Omental fat pad (tissue), 3 donors: ENCODE measurements at regions not wholly inside any gene's neighbourhood (a gene's known extent, or its start where the extent isn't known, plus 50 kb on each side); places are given as distances from the start of the nearest gene placed in this dataset.
A peak's percentile ranks its signal among the peaks of the same experiment; 100 is the strongest.
"Not testable (repeated sequence)": the region's sequence is repeated elsewhere in the genome, so short reads cannot be mapped to it uniquely, and the experiment has no call there.

ENCODE experiments used
- ATAC-seq: fragments of 150-250 bp; one replicate; pipeline ENCODE4 v1.9.1; 2016; ENCODE audit warnings: mild to moderate bottlenecking, moderate library complexity; ENCODE audit not compliant: low FRiP score
- DNase-seq: peaks from one replicate; pipeline ENCODE4 v3.0.0-alpha.2; 2019; ENCODE audit warnings: low spot score
- CTCF ChIP-seq, 3 donors: fragments of 450-650 bp; IDR thresholded peaks; one replicate each; pipeline ENCODE4 v1.5.1; 2016 to 2017; ENCODE audit warnings: antibody characterized with exemption in 3 of 3, mild to moderate bottlenecking in 3 of 3, moderate library complexity in 2 of 3

DNA sequence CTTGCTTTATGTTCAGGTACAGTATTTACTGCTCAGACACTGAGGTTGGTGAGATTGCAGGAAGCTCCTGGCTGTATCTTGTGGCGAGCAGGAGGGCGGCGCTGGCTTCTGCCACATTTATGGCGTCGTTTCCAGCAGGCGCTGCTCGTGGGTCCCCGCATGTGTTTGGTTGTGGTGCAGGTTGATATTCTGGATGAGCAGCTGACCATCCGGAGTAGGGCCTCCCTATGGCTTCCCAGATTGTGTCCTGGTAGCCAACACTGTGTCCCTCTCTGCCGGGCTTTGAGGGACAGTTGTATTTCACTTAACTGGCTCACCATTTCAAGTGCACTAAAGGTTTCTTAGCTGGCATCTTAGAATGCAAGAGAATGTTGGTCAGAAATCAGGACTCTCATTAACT is 386.5 kb upstream of the TPM1 start:
- DNase-seq: no peak
- no peak for TF ChIP-seq CTCF (IDR thresholded peaks at IDR 0.05)
- no peak for ATAC-seq

GRCh38 chr15:62657501-62657900 is 385.0 kb upstream of the TPM1 start:
- DNase-seq, ATAC-seq: not testable (repeated sequence)

DNA sequence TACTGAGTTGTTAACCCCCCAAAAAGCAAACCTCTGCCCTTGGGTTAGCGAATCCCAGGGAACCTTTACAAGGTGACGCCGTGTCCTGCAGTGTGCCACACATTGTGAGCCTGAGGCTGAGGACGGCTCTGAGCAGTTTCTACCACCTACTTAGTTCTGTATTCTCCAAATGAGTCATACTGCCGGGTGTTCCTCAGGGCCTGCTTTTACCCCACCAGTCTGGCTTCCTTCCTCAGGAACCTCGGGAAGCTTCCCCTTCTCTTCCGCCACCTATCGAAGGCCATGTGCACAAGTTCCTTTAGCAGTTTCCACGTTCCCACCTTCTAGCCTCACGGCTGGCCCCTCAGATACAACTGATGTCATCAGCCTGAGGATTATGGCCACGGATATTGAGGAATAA is 384.0 kb upstream of the TPM1 start:
- ATAC-seq (peak; percentile 32), DNase-seq (no peak)
- no peak for TF ChIP-seq CTCF (IDR thresholded peaks at IDR 0.05)

- DNase-seq (no peak), ATAC-seq (no peak)
- no peak for TF ChIP-seq CTCF (IDR thresholded peaks at IDR 0.05)
Measured at GRCh38 chr15:62663547-62663946, 379.0 kb upstream of the TPM1 start.

DNA sequence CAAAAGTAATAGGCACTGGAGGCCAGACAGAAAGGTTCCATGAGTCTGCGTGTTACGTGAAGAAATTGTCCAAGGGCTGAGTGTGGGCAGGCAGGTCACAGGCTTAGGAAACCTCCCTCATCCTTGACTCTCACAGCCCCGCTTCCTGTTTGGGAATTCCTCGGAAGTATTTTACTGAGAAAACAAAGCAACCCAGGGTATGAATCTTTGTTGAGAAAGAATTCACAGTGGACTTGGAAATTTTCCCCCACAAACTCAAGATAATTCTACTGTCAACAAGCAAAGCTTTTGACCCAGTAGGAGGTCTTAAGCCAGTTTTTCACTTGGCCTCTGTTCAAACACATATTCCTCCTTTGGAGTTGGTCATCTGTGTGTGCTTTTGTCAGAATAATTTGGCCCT is 377.1 kb upstream of the TPM1 start:
- no peak for DNase-seq
- no peak for ATAC-seq
- no peak for TF ChIP-seq CTCF (IDR thresholded peaks at IDR 0.05)

DNA sequence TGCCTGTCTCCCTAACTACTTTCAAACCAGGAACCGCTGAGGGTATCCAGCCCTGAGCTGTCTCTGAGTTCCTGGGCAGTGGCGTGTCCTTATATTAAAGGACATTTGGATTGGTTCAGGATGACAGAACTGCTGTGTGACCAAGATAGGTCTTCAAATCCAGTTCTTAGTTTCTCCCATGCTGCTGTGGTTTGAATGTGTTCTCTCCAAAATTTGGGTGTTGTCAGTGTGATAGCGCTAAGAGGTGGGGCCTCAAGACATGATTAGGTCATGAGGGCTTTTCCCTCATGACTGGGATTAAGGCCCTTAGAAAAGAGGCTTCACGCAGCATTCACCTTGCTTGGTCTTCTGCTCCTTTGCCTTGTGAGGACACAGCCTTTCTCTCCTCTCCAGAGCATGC is 376.5 kb upstream of the TPM1 start:
- ATAC-seq (no peak), DNase-seq (no peak)
- TF ChIP-seq CTCF (IDR thresholded peaks at IDR 0.05): no peak

GRCh38 chr15:62672268-62672667 is 370.3 kb upstream of the TPM1 start:
- no peak for ATAC-seq
- TF ChIP-seq CTCF (IDR thresholded peaks at IDR 0.05): no peak
- DNase-seq: no peak

GRCh38 chr15:62676891-62677290 is 365.7 kb upstream of the TPM1 start:
- no peak for TF ChIP-seq CTCF (IDR thresholded peaks at IDR 0.05)
- DNase-seq (no peak), ATAC-seq (no peak)
